Caco-2 (cell line): ENCODE measurements at regions not wholly inside any gene's neighbourhood (a gene's known extent, or its start where the extent isn't known, plus 50 kb on each side); places are given as distances from the start of the nearest gene placed in this dataset.

ENCODE experiments used
- BruUV-seq: library from RNA; stranded (reverse); fragments of 400-500 nt; replicated peaks from 2 replicates; lab custom pipeline; 2021; lab: Mats Ljungman, UMichigan
- CTCF ChIA-PET: fragments of 300-600 bp; sonication (Branson Sonifier 250); formaldehyde crosslinking; loops from one replicate; lab custom pipeline; 2022; ENCODE audit warnings: antibody characterized with exemption; lab: Charles Lee
- POLR2A ChIA-PET: fragments of 300-600 bp; sonication (Branson Sonifier 250); formaldehyde crosslinking; loops from one replicate; lab custom pipeline; 2022; ENCODE audit warnings: antibody characterized with exemption; lab: Charles Lee
- DNase-seq, 2 experiments: peaks; one replicate each; pipeline versions ENCODE4 v3.0.0 to v3.0.0-alpha.2; 2020 to 2022
- H3K27me3 ChIP-seq: replicated peaks from 2 replicates; pipeline ENCODE4 v1.6.0; 2011; ENCODE audit warnings: low read length; ENCODE audit not compliant: control insufficient read depth, insufficient read depth
- H3K36me3 ChIP-seq: 2 replicates; pipeline ENCODE4 v1.5.1; 2011; ENCODE audit warnings: low read length; ENCODE audit not compliant: control insufficient read depth, insufficient read depth
- H3K4me1 ChIP-seq: fragments of 250-450 bp; sonication (Bioruptor Pico); 2 replicates; pipeline ENCODE4 v1.5.1; 2020; ENCODE audit warnings: mild to moderate bottlenecking
- H3K4me3 ChIP-seq: 2 replicates; pipeline ENCODE4 v1.5.1; 2011; ENCODE audit warnings: low read depth, mild to moderate bottlenecking, control low read depth, low read length
- H3K9me3 ChIP-seq: fragments of 250-450 bp; sonication (Bioruptor Pico); 2 replicates; pipeline ENCODE4 v1.5.1; 2020; ENCODE audit warnings: mild to moderate bottlenecking, moderate library complexity
- H3K27ac Mint-ChIP-seq: one replicate; pipeline ENCODE4 v1.8.0; 2022; ENCODE audit warnings: mixed read lengths; ENCODE audit not compliant: unreplicated experiment
- H3K27me3 Mint-ChIP-seq: one replicate; pipeline ENCODE4 v1.8.0; 2022; ENCODE audit warnings: mixed read lengths; ENCODE audit not compliant: insufficient read depth, unreplicated experiment
- H3K36me3 Mint-ChIP-seq: one replicate; pipeline ENCODE4 v1.8.0; 2022; ENCODE audit warnings: mild to moderate bottlenecking, mixed read lengths; ENCODE audit not compliant: insufficient read depth, unreplicated experiment
- H3K4me1 Mint-ChIP-seq: one replicate; pipeline ENCODE4 v1.8.0; 2022; ENCODE audit warnings: low read depth, mixed read lengths; ENCODE audit not compliant: unreplicated experiment
- H3K4me3 Mint-ChIP-seq: one replicate; pipeline ENCODE4 v1.8.0; 2022; ENCODE audit warnings: mild to moderate bottlenecking, moderate library complexity, mixed read lengths; ENCODE audit not compliant: unreplicated experiment
- H3K9me3 Mint-ChIP-seq: one replicate; pipeline ENCODE4 v1.8.0; 2022; ENCODE audit warnings: mixed read lengths; ENCODE audit not compliant: unreplicated experiment
- CTCF ChIP-seq, 2 experiments: fragments of 200-600 bp in 1 of 2; IDR thresholded peaks; 1 replicate in 1 of 2; 2 replicates in 1 of 2; pipeline versions ENCODE4 v1.5.1 to v1.8.0; 2011 to 2022; ENCODE audit warnings: antibody characterized with exemption in 1 of 2, control low read depth in 1 of 2, inconsistent platforms in 1 of 2, low read depth in 1 of 2, low read length in 1 of 2, mild to moderate bottlenecking in 1 of 2, moderate library complexity in 1 of 2; ENCODE audit not compliant: insufficient read depth in 1 of 2, severe bottlenecking in 1 of 2, unreplicated experiment in 1 of 2
- intact Hi-C: fragments of 100-400 bp; cut with micrococcal nuclease; formaldehyde crosslinking; loops from one replicate; pipeline ENCODE4 v1.10.0; 2022; ENCODE audit not compliant: unreplicated experiment

- Histone ChIP-seq H3K36me3 (no peaks in the 10 kb centered on the region), H3K27me3 (no peaks in the 10 kb centered on the region), H3K4me1 (no peaks in the 10 kb centered on the region), H3K9me3 (no peaks in the 10 kb centered on the region), H3K4me3 (no peak overlapping the region)
- CTCF ChIA-PET, result no interaction called here
- no peak overlapping the region for H3K4me3 Mint-ChIP-seq
- H3K4me1 Mint-ChIP-seq, result no peaks in the 10 kb centered on the region
- no peaks in the 10 kb centered on the region for H3K36me3 Mint-ChIP-seq
- POLR2A ChIA-PET, result no interaction called here
- intact Hi-C loops, result no loop called here
- TF ChIP-seq CTCF (IDR thresholded peaks at IDR 0.05; ENCODE audit: insufficient read depth in 1 of 2, low read depth in 1 of 2, low read length in 1 of 2, severe bottlenecking in 1 of 2, unreplicated experiment in 1 of 2), result no peak
- peaks cover 6% of the 10 kb centered on the region for H3K27me3 Mint-ChIP-seq
- no TSS peak for BruUV-seq
- no peak overlapping the region for H3K27ac Mint-ChIP-seq
- DNase-seq, result no peak
- H3K9me3 Mint-ChIP-seq, result no peaks in the 10 kb centered on the region
Observed at GRCh38 chr3:113124256-113124830, 87.0 kb upstream of the BOC start.

GRCh38 chr3:113125951-113126350 lies 85.4 kb upstream of the BOC start:
- Mint-ChIP-seq H3K4me1 (no peaks in the 10 kb centered on the region), H3K4me3 (no peak overlapping the region), H3K27me3 (peaks cover 6% of the 10 kb centered on the region), H3K36me3 (no peaks in the 10 kb centered on the region), H3K9me3 (no peaks in the 10 kb centered on the region), H3K27ac (no peak overlapping the region)
- no TSS peak for BruUV-seq
- Histone ChIP-seq H3K9me3 (no peaks in the 10 kb centered on the region), H3K36me3 (no peaks in the 10 kb centered on the region), H3K27me3 (no peaks in the 10 kb centered on the region), H3K4me3 (no peak overlapping the region), H3K4me1 (no peaks in the 10 kb centered on the region)
- intact Hi-C loops, result no loop called here
- no peak for DNase-seq
- TF ChIP-seq CTCF (IDR thresholded peaks at IDR 0.05; ENCODE audit: insufficient read depth in 1 of 2, low read depth in 1 of 2, low read length in 1 of 2, severe bottlenecking in 1 of 2, unreplicated experiment in 1 of 2), result no peak
- CTCF ChIA-PET, result no interaction called here
- POLR2A ChIA-PET, result no interaction called here

GRCh38 chr3:113128386-113129015 lies 82.9 kb upstream of the BOC start:
- no peaks in the 10 kb centered on the region for H3K36me3 ChIP-seq
- no peak for DNase-seq
- ChIA-PET POLR2A (no interaction called here), CTCF (no interaction called here)
- no peaks in the 10 kb centered on the region for H3K36me3 Mint-ChIP-seq
- intact Hi-C loops, result no loop called here
- H3K4me3 ChIP-seq, result no peak overlapping the region
- H3K27me3 Mint-ChIP-seq, result peaks cover 8% of the 10 kb centered on the region
- no peaks in the 10 kb centered on the region for H3K9me3 ChIP-seq
- no peak for TF ChIP-seq CTCF (IDR thresholded peaks at IDR 0.05; ENCODE audit: insufficient read depth in 1 of 2, low read depth in 1 of 2, low read length in 1 of 2, severe bottlenecking in 1 of 2, unreplicated experiment in 1 of 2)
- H3K9me3 Mint-ChIP-seq, result no peaks in the 10 kb centered on the region
- no peaks in the 10 kb centered on the region for H3K4me1 Mint-ChIP-seq
- H3K27ac Mint-ChIP-seq, result no peak overlapping the region
- H3K27me3 ChIP-seq, result no peaks in the 10 kb centered on the region
- H3K4me1 ChIP-seq, result no peaks in the 10 kb centered on the region
- BruUV-seq, result no TSS peak
- no peak overlapping the region for H3K4me3 Mint-ChIP-seq
